Adrenal gland (tissue), 9 donors: ENCODE measurements at regions not wholly inside any gene's neighbourhood (a gene's known extent, or its start where the extent isn't known, plus 50 kb on each side); places are given as distances from the start of the nearest gene placed in this dataset.

ENCODE experiments used
- DNase-seq, 7 donors: peaks; one replicate each; pipeline ENCODE4 v3.0.0-alpha.2; 2019 to 2020
- H3K27ac ChIP-seq, 5 donors: fragments of 200-600 bp; sonication (generic) in 4 of 5; 1 replicate in 3 of 5; 2 replicates in 2 of 5; pipeline versions ENCODE4 v1.5.1 to v1.8.0; 2016 to 2020; ENCODE audit warnings: mild to moderate bottlenecking in 1 of 5
- H3K27me3 ChIP-seq: fragments of 200-600 bp; 2 replicates; pipeline ENCODE4 v1.8.0; 2021
- H3K36me3 ChIP-seq, 2 donors: fragments of 200-600 bp; replicated peaks in 1 of 2; 1 replicate in 1 of 2; 2 replicates in 1 of 2; pipeline versions ENCODE4 v1.5.1 to v1.8.0; 2018 to 2022
- H3K4me1 ChIP-seq, 2 donors: fragments of 200-600 bp; replicated peaks in 1 of 2; 1 replicate in 1 of 2; 2 replicates in 1 of 2; pipeline versions ENCODE4 v1.5.1 to v1.8.0; 2018 to 2021
- H3K4me3 ChIP-seq, 4 donors: fragments of 200-600 bp; sonication (generic) in 3 of 4; one replicate each; pipeline ENCODE4 v1.5.1; 2016 to 2018
- H3K9me3 ChIP-seq, 3 donors: fragments of 200-600 bp; sonication (generic) in 1 of 3; replicated peaks in 1 of 3; 1 replicate in 2 of 3; 2 replicates in 1 of 3; pipeline versions ENCODE4 v1.5.1 to v1.8.0; 2016 to 2021
- CTCF ChIP-seq, 6 experiments: fragments of 450-650 bp in 4 of 6; fragments of 200-600 bp in 2 of 6; sonication (generic) in 1 of 6; IDR thresholded peaks; 1 replicate in 5 of 6; 2 replicates in 1 of 6; pipeline versions ENCODE4 v1.5.1 to v1.8.0; 2016 to 2021; ENCODE audit warnings: antibody characterized with exemption in 6 of 6, mild to moderate bottlenecking in 2 of 6, moderate library complexity in 1 of 6
- POLR2A ChIP-seq, 2 donors: fragments of 450-650 bp; IDR thresholded peaks; one replicate each; pipeline ENCODE4 v1.6.1; 2017; ENCODE audit warnings: antibody characterized with exemption in 2 of 2, mild to moderate bottlenecking in 2 of 2, moderate library complexity in 1 of 2
- WGBS, 4 donors: extraction: QIAGEN DNeasy Blood & Tissue Kit in 2 of 4; methylation state at CpG; one replicate each; pipeline versions ENCODE4 v1.1.5 to v1.1.7; 2013 to 2017; 5-methylcytosine and 5-hydroxymethylcytosine counted together
- intact Hi-C, 2 donors: fragments of 100-400 bp; cut with DNase I; formaldehyde crosslinking; loops; one replicate each; pipeline versions ENCODE4 v1.14.1 to v1.15.0; 2022 to 2023
- donor health status: healthy with polysubstance abuse.
- donor health status: Bipolar disorder and iron deficiency.
- donor health status: DM: yes; HTN: yes; CAD: no.
- donor health status: DM: no; HTN: no; CAD: no.
- donor health status: DM: no; HTN: no; CAD: no.

DNA sequence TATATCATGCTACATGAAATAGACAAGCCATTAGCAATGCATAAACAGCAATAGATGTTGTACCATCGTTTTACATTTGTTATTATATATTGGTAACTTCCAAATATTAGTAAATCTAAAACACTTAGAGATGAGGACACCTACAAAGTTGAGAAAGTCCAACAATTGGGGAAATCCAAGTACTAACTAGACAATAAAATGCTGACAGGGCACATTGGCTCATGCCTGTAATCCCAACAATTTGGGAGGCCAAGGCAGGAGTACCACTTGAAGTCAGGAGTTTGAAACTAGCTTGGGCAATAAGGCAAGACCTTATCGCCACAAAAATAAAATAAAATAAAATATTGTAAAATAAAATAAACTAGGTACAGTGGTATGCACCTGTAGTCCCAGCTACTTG lies 1023.1 kb downstream of the SUCLG1 start:
- intact Hi-C loops, result no loop called here
- WGBS, 4 donors, result 66 to 79% (median 73%) methylated on average over 2 of the region's 2 CpGs
- no peak overlapping the region for H3K4me3 ChIP-seq
- H3K27me3 ChIP-seq, result no peaks in the 10 kb centered on the region
- TF ChIP-seq POLR2A (IDR thresholded peaks at IDR 0.05) (no peak), CTCF (IDR thresholded peaks at IDR 0.05) (no peak)
- H3K36me3 ChIP-seq, result no peaks in the 10 kb centered on the region
- no peak for DNase-seq
- no peak overlapping the region for H3K27ac ChIP-seq
- H3K9me3 ChIP-seq, result no peaks in the 10 kb centered on the region
- H3K4me1 ChIP-seq, result no peaks in the 10 kb centered on the region

DNA sequence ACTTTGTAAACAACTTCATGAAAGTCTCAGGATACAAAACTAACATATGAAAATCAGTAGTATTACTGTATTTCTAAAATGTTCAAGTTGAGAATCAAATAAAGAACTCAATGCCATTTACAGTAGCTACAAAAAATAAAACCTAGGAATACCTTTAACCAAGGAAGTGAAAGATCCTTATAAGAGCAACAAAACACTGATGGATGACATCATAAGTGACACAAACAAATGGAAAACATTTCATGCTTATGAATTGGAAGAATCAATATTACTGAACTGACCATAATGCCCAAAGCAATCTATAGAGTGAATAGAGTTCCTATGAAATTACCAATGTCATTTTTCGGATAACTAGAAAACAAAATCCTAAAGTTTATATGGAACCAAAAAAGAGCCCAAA lies 1038.1 kb downstream of the SUCLG1 start:
- Histone ChIP-seq H3K27ac (no peak overlapping the region), H3K4me1 (no peaks in the 10 kb centered on the region), H3K9me3 (peaks cover 0 to 7% (median 0%) of the 10 kb centered on the region in 3 donors), H3K4me3 (no peak overlapping the region), H3K36me3 (no peaks in the 10 kb centered on the region), H3K27me3 (no peaks in the 10 kb centered on the region)
- TF ChIP-seq CTCF (IDR thresholded peaks at IDR 0.05) (no peak), POLR2A (IDR thresholded peaks at IDR 0.05) (no peak)
- 65 to 89% (median 74%) methylated on average over 1 of the region's 1 CpG for WGBS, 4 donors
- intact Hi-C loops, result no loop called here
- no peak for DNase-seq

DNA sequence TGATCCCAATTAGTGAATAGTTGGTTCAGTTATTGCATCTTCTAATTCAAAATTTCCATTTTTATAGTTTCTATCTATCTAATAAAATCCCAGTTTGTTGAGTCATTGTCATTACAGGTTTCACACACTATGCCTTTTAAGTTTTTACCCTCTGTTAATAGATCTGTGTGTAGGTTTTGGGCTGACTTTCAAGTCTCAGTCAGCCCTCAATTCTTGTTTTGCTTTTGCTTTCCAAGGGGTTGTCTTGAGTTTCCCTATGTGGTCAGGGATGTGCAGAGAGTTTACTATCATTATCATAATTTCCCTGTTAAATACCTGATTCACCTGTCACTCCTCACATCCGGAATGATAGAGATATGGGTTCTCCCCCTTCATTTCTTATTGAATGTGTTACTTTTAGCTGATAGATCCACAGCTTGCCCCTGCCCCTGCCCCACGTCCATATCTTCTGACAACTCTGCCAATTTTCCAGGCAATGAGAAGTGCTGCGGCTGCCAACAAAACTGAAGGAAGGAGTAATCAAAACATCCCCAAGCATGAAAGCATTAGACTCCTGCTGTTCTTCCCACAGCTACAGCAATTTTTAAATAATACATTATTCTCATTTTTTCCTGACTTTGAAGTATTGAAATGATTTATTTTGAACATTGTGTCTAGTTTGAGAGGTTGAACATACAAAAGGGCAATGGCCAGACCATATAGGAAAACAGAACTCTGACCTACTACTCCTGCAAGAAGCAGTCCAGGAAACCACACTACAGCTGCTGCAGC lies 1064.8 kb downstream of the SUCLG1 start:
- Histone ChIP-seq H3K4me1 (no peaks in the 10 kb centered on the region), H3K27ac (no peak overlapping the region), H3K36me3 (no peaks in the 10 kb centered on the region), H3K27me3 (no peaks in the 10 kb centered on the region), H3K4me3 (no peak overlapping the region), H3K9me3 (no peaks in the 10 kb centered on the region)
- DNase-seq, result no peak
- WGBS, 4 donors, result 17 to 44% (median 35%) methylated on average over 3 of the region's 3 CpGs
- TF ChIP-seq POLR2A (IDR thresholded peaks at IDR 0.05) (no peak), CTCF (IDR thresholded peaks at IDR 0.05) (no peak)
- intact Hi-C loops, result no loop called here

- no peak for TF ChIP-seq POLR2A (IDR thresholded peaks at IDR 0.05)
- TF ChIP-seq CTCF (IDR thresholded peaks at IDR 0.05), result no peak
- WGBS, 4 donors, result 70 to 81% (median 78%) methylated on average over 1 of the region's 1 CpG
- no peak overlapping the region for H3K4me3 ChIP-seq
Observed at GRCh38 chr2:83388804-83389203, 1070.3 kb downstream of the SUCLG1 start.

More at GRCh38 chr2:83388804-83389203, 1070.3 kb downstream of the SUCLG1 start:
- no peaks in the 10 kb centered on the region for H3K36me3 ChIP-seq
- H3K9me3 ChIP-seq, result no peaks in the 10 kb centered on the region
- H3K27me3 ChIP-seq, result no peaks in the 10 kb centered on the region
- intact Hi-C loops, result no loop called here
- DNase-seq, result no peak
- no peak overlapping the region for H3K27ac ChIP-seq
- H3K4me1 ChIP-seq, result no peaks in the 10 kb centered on the region
